ENCODE measurements at regions not wholly inside any gene's neighbourhood (a gene's known extent, or its start where the extent isn't known, plus 50 kb on each side); places are given as distances from the start of the nearest gene placed in this dataset.
A peak's percentile ranks its signal among the peaks of the same experiment; 100 is the strongest.

DNA sequence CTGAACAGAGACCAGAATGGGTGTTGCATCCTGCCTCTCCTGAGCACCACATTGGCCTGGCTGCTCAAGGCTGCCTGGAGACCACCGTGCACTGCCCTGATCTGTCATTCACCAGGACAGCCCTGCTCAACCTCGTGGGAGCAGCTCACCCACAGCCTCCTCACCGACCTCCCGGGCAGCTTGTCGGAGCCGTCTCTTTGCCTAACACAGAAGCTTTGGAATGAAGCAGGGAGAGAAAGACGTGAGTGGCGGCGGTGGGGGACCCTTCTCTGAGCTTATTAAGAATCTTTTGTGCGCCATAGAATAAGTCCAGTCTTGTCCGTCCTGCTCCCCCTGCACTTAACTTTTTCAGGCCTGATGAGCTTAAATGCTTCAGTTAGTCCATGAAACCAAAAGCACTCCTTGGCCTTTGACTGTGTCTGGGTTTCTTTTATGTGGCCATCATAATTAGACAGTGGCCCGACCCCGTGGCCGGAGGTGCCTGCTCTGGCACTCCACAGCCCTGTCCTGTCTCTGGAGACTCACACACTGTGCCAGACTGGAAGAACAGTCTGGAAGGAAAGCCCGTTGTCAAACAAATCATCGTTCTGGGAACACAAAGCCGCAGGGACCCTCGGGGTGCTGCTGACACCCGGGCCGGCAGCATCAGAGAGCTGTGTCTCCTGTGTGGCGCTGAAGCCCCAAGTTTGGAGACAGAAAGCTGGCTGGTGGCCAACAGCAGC, 192.8 kb downstream of the BCOR start:
- ChIA-PET POLR2A (no interaction called here), CTCF (interaction anchor here (1.5 kb wide), 1 partner anchor 91 kb away, joined by 3 read pairs; no protein-coding TSS in a partner anchor)
- H3K36me3 ChIP-seq (ENCODE audit: control insufficient read depth in 2 of 2, insufficient read depth in 1 of 2, low read length in 2 of 2): no peaks in the 10 kb centered on the region
- H3K27ac ChIP-seq (ENCODE audit: extremely low read depth, low read depth, low read length): no peak overlapping the region
- H3K4me1 ChIP-seq (ENCODE audit: control insufficient read depth, insufficient read depth, low read length): peaks cover 2% of the 10 kb centered on the region; the same call in 1 of the 2 replicates
- H3K4me3 ChIP-seq (ENCODE audit: low read depth, low read length): no peak overlapping the region
- no peak for TF ChIP-seq ZNF114 (tag by site-specific recombination; IDR thresholded peaks at IDR 0.05)
- TF ChIP-seq ZNF169 (tag by site-specific recombination; IDR thresholded peaks at IDR 0.05): no peak
- TF ChIP-seq ZIC2 (tag by site-specific recombination; IDR thresholded peaks at IDR 0.05): peak; percentile 30
- no peak for TF ChIP-seq GLIS2 (tag by site-specific recombination; IDR thresholded peaks at IDR 0.05)
- TF ChIP-seq ZNF24 (tag by site-specific recombination; IDR thresholded peaks at IDR 0.05): no peak
- TF ChIP-seq, protein P1, sequence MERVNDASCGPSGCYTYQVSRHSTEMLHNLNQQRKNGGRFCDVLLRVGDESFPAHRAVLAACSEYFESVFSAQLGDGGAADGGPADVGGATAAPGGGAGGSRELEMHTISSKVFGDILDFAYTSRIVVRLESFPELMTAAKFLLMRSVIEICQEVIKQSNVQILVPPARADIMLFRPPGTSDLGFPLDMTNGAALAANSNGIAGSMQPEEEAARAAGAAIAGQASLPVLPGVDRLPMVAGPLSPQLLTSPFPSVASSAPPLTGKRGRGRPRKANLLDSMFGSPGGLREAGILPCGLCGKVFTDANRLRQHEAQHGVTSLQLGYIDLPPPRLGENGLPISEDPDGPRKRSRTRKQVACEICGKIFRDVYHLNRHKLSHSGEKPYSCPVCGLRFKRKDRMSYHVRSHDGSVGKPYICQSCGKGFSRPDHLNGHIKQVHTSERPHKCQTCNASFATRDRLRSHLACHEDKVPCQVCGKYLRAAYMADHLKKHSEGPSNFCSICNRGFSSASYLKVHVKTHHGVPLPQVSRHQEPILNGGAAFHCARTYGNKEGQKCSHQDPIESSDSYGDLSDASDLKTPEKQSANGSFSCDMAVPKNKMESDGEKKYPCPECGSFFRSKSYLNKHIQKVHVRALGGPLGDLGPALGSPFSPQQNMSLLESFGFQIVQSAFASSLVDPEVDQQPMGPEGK (tag by site-specific recombination; IDR thresholded peaks at IDR 0.05): 0 out of 2 replicates have a peak, but pooled peaks have one; percentile 11
- TF ChIP-seq ZNF239 (tag by site-specific recombination; IDR thresholded peaks at IDR 0.05): no peak
- TF ChIP-seq, protein P2, sequence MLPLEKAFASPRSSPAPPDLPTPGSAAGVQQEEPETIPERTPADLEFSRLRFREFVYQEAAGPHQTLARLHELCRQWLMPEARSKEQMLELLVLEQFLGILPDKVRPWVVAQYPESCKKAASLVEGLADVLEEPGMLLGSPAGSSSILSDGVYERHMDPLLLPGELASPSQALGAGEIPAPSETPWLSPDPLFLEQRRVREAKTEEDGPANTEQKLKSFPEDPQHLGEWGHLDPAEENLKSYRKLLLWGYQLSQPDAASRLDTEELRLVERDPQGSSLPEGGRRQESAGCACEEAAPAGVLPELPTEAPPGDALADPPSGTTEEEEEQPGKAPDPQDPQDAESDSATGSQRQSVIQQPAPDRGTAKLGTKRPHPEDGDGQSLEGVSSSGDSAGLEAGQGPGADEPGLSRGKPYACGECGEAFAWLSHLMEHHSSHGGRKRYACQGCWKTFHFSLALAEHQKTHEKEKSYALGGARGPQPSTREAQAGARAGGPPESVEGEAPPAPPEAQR (tag by site-specific recombination; IDR thresholded peaks at IDR 0.05): no peak
- TF ChIP-seq, protein P3, sequence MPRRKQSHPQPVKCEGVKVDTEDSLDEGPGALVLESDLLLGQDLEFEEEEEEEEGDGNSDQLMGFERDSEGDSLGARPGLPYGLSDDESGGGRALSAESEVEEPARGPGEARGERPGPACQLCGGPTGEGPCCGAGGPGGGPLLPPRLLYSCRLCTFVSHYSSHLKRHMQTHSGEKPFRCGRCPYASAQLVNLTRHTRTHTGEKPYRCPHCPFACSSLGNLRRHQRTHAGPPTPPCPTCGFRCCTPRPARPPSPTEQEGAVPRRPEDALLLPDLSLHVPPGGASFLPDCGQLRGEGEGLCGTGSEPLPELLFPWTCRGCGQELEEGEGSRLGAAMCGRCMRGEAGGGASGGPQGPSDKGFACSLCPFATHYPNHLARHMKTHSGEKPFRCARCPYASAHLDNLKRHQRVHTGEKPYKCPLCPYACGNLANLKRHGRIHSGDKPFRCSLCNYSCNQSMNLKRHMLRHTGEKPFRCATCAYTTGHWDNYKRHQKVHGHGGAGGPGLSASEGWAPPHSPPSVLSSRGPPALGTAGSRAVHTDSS (tag by site-specific recombination; IDR thresholded peaks at IDR 0.05): no peak
- TF ChIP-seq, protein P4, sequence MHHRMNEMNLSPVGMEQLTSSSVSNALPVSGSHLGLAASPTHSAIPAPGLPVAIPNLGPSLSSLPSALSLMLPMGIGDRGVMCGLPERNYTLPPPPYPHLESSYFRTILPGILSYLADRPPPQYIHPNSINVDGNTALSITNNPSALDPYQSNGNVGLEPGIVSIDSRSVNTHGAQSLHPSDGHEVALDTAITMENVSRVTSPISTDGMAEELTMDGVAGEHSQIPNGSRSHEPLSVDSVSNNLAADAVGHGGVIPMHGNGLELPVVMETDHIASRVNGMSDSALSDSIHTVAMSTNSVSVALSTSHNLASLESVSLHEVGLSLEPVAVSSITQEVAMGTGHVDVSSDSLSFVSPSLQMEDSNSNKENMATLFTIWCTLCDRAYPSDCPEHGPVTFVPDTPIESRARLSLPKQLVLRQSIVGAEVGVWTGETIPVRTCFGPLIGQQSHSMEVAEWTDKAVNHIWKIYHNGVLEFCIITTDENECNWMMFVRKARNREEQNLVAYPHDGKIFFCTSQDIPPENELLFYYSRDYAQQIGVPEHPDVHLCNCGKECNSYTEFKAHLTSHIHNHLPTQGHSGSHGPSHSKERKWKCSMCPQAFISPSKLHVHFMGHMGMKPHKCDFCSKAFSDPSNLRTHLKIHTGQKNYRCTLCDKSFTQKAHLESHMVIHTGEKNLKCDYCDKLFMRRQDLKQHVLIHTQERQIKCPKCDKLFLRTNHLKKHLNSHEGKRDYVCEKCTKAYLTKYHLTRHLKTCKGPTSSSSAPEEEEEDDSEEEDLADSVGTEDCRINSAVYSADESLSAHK (tag by site-specific recombination; IDR thresholded peaks at IDR 0.05): no peak
- 0 out of 2 replicates have a peak, but pooled peaks have one; percentile 8 for TF ChIP-seq GLIS1 (tag by site-specific recombination; IDR thresholded peaks at IDR 0.05)
- TF ChIP-seq ZNF423 (tag by site-specific recombination; IDR thresholded peaks at IDR 0.05): no peak
- no peak for TF ChIP-seq ZNF785 (tag by site-specific recombination; IDR thresholded peaks at IDR 0.05)
- TF ChIP-seq ZNF354C (tag by site-specific recombination; IDR thresholded peaks at IDR 0.05; ENCODE audit: borderline replicate concordance, low read depth): no peak
- no peaks in the 10 kb centered on the region for H3K9me3 ChIP-seq (ENCODE audit: control insufficient read depth, insufficient read depth, low read depth, low read length)

DNA sequence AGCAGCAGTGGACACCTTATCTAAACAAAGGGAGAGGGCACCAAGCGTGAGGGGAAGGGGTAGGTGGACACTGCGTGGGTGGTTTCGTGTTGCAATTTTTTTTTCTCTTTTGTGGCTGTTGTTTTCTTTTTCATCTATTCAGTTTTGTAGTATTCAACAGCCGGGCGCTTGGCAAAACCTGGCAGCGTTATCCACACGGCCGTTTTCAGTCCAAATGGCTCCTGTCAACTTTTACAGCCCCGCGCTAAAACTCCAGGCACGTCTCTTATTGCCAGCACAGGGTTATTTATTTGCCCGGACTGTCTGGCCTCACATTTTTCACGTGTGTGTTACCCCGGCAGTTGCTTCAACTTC, 192.2 kb downstream of the BCOR start:
- ChIA-PET CTCF (no interaction called here), POLR2A (no interaction called here)
- no peaks in the 10 kb centered on the region for H3K9me3 ChIP-seq (ENCODE audit: control insufficient read depth, insufficient read depth, low read depth, low read length)
- H3K4me1 ChIP-seq (ENCODE audit: control insufficient read depth, insufficient read depth, low read length): peaks cover 2% of the 10 kb centered on the region; the same call in 1 of the 2 replicates
- H3K36me3 ChIP-seq (ENCODE audit: control insufficient read depth in 2 of 2, insufficient read depth in 1 of 2, low read length in 2 of 2): no peaks in the 10 kb centered on the region
- no peak overlapping the region for H3K4me3 ChIP-seq (ENCODE audit: low read depth, low read length)
- no peak overlapping the region for H3K27ac ChIP-seq (ENCODE audit: extremely low read depth, low read depth, low read length)
- TF ChIP-seq ZNF660 (tag by site-specific recombination; IDR thresholded peaks at IDR 0.05): no peak
- no peak for TF ChIP-seq ZNF16 (tag by site-specific recombination; IDR thresholded peaks at IDR 0.05; ENCODE audit: low read depth)
- TF ChIP-seq ZNF621 (tag by site-specific recombination; IDR thresholded peaks at IDR 0.05): no peak
- peak; percentile 62 for TF ChIP-seq ZNF335 (tag by site-specific recombination; conservative IDR thresholded peaks at IDR 0.05)
- no peak for TF ChIP-seq ZNF426 (tag by site-specific recombination; IDR thresholded peaks at IDR 0.05)
- TF ChIP-seq ZBTB20 (tag by site-specific recombination; IDR thresholded peaks at IDR 0.05): 0 out of 2 replicates have a peak, but pooled peaks have one; percentile 30
- TF ChIP-seq, protein P5, sequence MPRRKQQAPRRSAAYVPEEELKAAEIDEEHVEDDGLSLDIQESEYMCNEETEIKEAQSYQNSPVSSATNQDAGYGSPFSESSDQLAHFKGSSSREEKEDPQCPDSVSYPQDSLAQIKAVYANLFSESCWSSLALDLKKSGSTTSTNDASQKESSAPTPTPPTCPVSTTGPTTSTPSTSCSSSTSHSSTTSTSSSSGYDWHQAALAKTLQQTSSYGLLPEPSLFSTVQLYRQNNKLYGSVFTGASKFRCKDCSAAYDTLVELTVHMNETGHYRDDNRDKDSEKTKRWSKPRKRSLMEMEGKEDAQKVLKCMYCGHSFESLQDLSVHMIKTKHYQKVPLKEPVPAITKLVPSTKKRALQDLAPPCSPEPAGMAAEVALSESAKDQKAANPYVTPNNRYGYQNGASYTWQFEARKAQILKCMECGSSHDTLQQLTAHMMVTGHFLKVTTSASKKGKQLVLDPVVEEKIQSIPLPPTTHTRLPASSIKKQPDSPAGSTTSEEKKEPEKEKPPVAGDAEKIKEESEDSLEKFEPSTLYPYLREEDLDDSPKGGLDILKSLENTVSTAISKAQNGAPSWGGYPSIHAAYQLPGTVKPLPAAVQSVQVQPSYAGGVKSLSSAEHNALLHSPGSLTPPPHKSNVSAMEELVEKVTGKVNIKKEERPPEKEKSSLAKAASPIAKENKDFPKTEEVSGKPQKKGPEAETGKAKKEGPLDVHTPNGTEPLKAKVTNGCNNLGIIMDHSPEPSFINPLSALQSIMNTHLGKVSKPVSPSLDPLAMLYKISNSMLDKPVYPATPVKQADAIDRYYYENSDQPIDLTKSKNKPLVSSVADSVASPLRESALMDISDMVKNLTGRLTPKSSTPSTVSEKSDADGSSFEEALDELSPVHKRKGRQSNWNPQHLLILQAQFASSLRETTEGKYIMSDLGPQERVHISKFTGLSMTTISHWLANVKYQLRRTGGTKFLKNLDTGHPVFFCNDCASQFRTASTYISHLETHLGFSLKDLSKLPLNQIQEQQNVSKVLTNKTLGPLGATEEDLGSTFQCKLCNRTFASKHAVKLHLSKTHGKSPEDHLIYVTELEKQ (tag by site-specific recombination; IDR thresholded peaks at IDR 0.05; ENCODE audit: borderline replicate concordance): 0 out of 2 replicates have a peak, but pooled peaks have one; percentile 13

Measured in HEK293 (cell line).